CD4-positive, alpha-beta T cell treated with Interleukin-1 beta for 1 hour (primary cell): ENCODE measurements at regions not wholly inside any gene's neighbourhood (a gene's known extent, or its start where the extent isn't known, plus 50 kb on each side); places are given as distances from the start of the nearest gene placed in this dataset.

Experiments used
- DNase-seq, 2 donors: peaks; one replicate each; pipeline ENCODE4 v3.0.0-alpha.2; 2020 to 2022

- no peak for DNase-seq
Measured at GRCh38 chr10:129274748-129275474, 192.1 kb upstream of the MGMT start.

- no peak for DNase-seq
Measured at GRCh38 chr10:129275886-129276285, 191.2 kb upstream of the MGMT start.

GRCh38 chr10:129277084-129277483 lies 190.0 kb upstream of the MGMT start:
- no peak for DNase-seq

GRCh38 chr10:129277841-129278240 lies 189.2 kb upstream of the MGMT start:
- no peak for DNase-seq

- no peak for DNase-seq
Measured at GRCh38 chr10:129278686-129279085, 188.4 kb upstream of the MGMT start.

- DNase-seq, result no peak
Measured at GRCh38 chr10:129279446-129280154, 187.4 kb upstream of the MGMT start.

GRCh38 chr10:129280155-129280502 lies 186.9 kb upstream of the MGMT start:
- DNase-seq, result no peak

- DNase-seq, result no peak
Measured at GRCh38 chr10:129280908-129281586, 186.0 kb upstream of the MGMT start.

GRCh38 chr10:129285459-129285858 lies 181.6 kb upstream of the MGMT start:
- no peak for DNase-seq

- DNase-seq, result no peak
Measured at GRCh38 chr10:129288999-129289584, 177.9 kb upstream of the MGMT start.

GRCh38 chr10:129293991-129294700 lies 172.9 kb upstream of the MGMT start:
- DNase-seq, result no peak

GRCh38 chr10:129294944-129295343 lies 172.1 kb upstream of the MGMT start:
- no peak for DNase-seq

- no peak for DNase-seq
Measured at GRCh38 chr10:129305046-129305445, 162.0 kb upstream of the MGMT start.

- no peak for DNase-seq
Measured at GRCh38 chr10:129307141-129307540, 159.9 kb upstream of the MGMT start.

- no peak for DNase-seq
Measured at GRCh38 chr10:129308953-129309564, 158.0 kb upstream of the MGMT start.

GRCh38 chr10:129309565-129309964 lies 157.5 kb upstream of the MGMT start:
- DNase-seq, result no peak

- no peak for DNase-seq
Measured at GRCh38 chr10:129310881-129311280, 156.2 kb upstream of the MGMT start.

- no peak for DNase-seq
Measured at GRCh38 chr10:129319934-129320333, 147.1 kb upstream of the MGMT start.

GRCh38 chr10:129320340-129320739 lies 146.7 kb upstream of the MGMT start:
- DNase-seq, result no peak

GRCh38 chr10:129321727-129322126 lies 145.3 kb upstream of the MGMT start:
- no peak for DNase-seq

- DNase-seq, result no peak
Measured at GRCh38 chr10:129322933-129323820, 143.9 kb upstream of the MGMT start.

GRCh38 chr10:129323879-129324278 lies 143.2 kb upstream of the MGMT start:
- no peak for DNase-seq
